D721Med (cell line): ENCODE measurements at regions not wholly inside any gene's neighbourhood (a gene's known extent, or its start where the extent isn't known, plus 50 kb on each side); places are given as distances from the start of the nearest gene placed in this dataset.
"Not testable (repeated sequence)": the region's sequence is repeated elsewhere in the genome, so short reads cannot be mapped to it uniquely, and the experiment has no call there.

ENCODE experiments used
- DNase-seq: peaks from one replicate; pipeline ENCODE4 v3.0.0; 2011; ENCODE audit warnings: low spot score; ENCODE audit not compliant: insufficient read length
- FAIRE-seq: peaks from 2 replicates; lab custom pipeline; 2011; peaks lifted over from hg19 to GRCh38; lab: Jason Lieb, UNC
- TF ChIP-seq, protein P1 (sequence below): IDR thresholded peaks from 2 replicates; pipeline ENCODE4 v1.5.1; 2012; ENCODE audit warnings: mild to moderate bottlenecking, control low read depth; ENCODE audit not compliant: insufficient read depth; ENCODE audit errors: missing control alignments

DNA sequence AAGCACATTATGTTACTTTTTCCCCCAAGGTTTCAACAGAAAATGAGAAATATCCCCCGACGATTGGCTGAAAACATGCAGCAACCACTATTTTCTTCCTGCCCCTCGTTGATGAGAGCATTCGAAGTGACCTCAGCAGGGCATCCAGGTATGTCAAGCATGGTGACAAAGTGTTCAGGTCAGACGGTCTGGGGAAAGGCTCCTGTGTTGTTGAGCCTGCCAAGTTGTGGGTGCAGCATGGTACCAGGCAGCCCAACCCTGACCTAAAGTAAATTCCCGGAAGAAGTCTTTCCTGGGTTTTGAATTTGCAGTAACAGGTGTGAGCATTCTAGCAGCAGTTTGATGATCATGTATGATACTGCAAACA lies 51.7 kb upstream of the SEC14L1 start:
- DNase-seq (no peak), FAIRE-seq (no peak)
- TF ChIP-seq, protein P1, sequence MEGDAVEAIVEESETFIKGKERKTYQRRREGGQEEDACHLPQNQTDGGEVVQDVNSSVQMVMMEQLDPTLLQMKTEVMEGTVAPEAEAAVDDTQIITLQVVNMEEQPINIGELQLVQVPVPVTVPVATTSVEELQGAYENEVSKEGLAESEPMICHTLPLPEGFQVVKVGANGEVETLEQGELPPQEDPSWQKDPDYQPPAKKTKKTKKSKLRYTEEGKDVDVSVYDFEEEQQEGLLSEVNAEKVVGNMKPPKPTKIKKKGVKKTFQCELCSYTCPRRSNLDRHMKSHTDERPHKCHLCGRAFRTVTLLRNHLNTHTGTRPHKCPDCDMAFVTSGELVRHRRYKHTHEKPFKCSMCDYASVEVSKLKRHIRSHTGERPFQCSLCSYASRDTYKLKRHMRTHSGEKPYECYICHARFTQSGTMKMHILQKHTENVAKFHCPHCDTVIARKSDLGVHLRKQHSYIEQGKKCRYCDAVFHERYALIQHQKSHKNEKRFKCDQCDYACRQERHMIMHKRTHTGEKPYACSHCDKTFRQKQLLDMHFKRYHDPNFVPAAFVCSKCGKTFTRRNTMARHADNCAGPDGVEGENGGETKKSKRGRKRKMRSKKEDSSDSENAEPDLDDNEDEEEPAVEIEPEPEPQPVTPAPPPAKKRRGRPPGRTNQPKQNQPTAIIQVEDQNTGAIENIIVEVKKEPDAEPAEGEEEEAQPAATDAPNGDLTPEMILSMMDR = no peak

DNA sequence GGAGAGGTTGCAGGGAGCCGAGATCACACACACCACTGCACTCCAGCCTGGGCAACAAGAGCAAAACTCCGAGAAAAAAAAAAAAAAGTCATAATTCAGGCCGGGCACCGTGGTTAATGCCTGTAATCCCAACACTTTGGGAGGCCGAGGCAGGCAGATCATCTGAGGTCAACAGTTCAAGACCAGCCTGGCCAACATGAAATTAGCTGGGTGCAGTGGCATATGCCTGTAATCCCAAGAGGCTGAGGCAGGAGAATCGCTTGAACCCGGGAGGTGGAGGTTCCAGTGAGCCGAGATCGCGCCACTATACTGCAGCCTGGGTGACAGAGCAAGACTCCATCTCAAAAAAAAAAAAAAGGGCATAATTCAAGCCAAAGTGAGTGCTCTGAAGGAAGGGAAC lies 50.8 kb upstream of the SEC14L1 start:
- FAIRE-seq = not testable (repeated sequence)

GRCh38 chr17:77090476-77090875 lies 50.3 kb upstream of the SEC14L1 start:
- no peak for DNase-seq
- TF ChIP-seq, protein P1 = no peak
- FAIRE-seq = no peak

More for the DNA sequence above, 50.8 kb upstream of the SEC14L1 start:
- not testable (repeated sequence) for DNase-seq
